Fibroblast of the aortic adventitia (primary cell): ENCODE measurements at regions not wholly inside any gene's neighbourhood (a gene's known extent, or its start where the extent isn't known, plus 50 kb on each side); places are given as distances from the start of the nearest gene placed in this dataset.

Source experiments
- DNase-seq: peaks from one replicate; pipeline ENCODE4 v3.0.0-alpha.2; 2010; ENCODE audit warnings: low read depth
- H3K4me3 ChIP-seq: 2 replicates; pipeline ENCODE4 v1.5.1; 2011; ENCODE audit warnings: low read depth, mild to moderate bottlenecking, control low read depth, low read length, moderate library complexity
- TF ChIP-seq, protein P1 (sequence below): IDR thresholded peaks from 2 replicates; pipeline ENCODE4 v1.5.1; 2011; ENCODE audit warnings: mild to moderate bottlenecking, low read length, control low read depth, inconsistent platforms; ENCODE audit not compliant: insufficient read depth

DNA sequence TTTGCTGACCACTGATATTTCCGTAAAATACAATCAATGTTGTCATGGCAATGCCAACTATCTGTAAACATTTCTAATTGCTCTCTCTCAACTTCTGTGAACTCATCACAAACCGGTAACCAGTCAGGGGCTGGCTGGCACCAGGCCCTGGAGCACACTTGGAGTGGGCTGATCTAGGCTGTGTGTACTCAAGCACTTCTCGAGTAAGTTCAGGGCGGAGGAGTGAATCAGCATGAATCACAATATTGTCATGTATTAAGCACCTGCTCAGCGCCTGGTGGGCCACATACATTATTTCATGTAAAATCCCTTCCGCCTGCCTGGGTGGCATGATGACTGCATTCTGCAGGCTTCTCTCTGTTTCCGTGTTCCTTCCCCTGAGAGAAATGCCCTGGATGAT, 212.4 kb downstream of the FOXD2 start:
- TF ChIP-seq, protein P1, sequence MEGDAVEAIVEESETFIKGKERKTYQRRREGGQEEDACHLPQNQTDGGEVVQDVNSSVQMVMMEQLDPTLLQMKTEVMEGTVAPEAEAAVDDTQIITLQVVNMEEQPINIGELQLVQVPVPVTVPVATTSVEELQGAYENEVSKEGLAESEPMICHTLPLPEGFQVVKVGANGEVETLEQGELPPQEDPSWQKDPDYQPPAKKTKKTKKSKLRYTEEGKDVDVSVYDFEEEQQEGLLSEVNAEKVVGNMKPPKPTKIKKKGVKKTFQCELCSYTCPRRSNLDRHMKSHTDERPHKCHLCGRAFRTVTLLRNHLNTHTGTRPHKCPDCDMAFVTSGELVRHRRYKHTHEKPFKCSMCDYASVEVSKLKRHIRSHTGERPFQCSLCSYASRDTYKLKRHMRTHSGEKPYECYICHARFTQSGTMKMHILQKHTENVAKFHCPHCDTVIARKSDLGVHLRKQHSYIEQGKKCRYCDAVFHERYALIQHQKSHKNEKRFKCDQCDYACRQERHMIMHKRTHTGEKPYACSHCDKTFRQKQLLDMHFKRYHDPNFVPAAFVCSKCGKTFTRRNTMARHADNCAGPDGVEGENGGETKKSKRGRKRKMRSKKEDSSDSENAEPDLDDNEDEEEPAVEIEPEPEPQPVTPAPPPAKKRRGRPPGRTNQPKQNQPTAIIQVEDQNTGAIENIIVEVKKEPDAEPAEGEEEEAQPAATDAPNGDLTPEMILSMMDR, result no peak

DNA sequence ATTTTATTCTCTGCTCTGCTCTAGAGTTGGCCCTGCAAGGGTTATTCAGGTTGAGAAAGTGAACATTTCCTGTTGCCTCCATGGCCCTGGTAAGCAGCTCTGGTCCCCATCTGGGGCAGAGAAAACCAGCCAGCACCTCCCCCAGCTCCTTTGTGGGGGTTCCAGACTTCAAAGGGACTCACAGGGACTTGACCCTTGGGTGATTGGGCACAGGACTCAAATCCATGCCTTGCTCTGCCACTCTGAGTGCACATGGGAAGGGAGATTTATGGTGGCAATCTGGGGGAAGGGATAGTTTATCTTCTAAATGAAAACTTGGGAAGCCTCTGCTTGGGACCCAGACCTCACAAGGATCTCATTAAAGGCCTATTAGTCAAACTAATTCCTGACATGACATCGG, 212.8 kb downstream of the FOXD2 start:
- TF ChIP-seq, protein P1, result no peak

More for the DNA sequence above, 212.4 kb downstream of the FOXD2 start:
- no peak overlapping the region for H3K4me3 ChIP-seq
- peak; percentile 65 for DNase-seq

GRCh38 chr1:47651311-47652089, 213.7 kb downstream of the FOXD2 start:
- TF ChIP-seq, protein P1, result no peak
- DNase-seq, result no peak
- H3K4me3 ChIP-seq, result no peak overlapping the region

More for the DNA sequence above, 212.8 kb downstream of the FOXD2 start:
- no peak overlapping the region for H3K4me3 ChIP-seq
- DNase-seq, result no peak

- DNase-seq, result no peak
- TF ChIP-seq, protein P1, result no peak
- no peak overlapping the region for H3K4me3 ChIP-seq
Measured at GRCh38 chr1:47655521-47656300, 217.9 kb downstream of the FOXD2 start.

- no peak overlapping the region for H3K4me3 ChIP-seq
- DNase-seq, result peak; percentile 52
- TF ChIP-seq, protein P1, result no peak
Measured at GRCh38 chr1:47656719-47657685, 219.2 kb downstream of the FOXD2 start.
